HEK293T (cell line): ENCODE measurements at regions not wholly inside any gene's neighbourhood (a gene's known extent, or its start where the extent isn't known, plus 50 kb on each side); places are given as distances from the start of the nearest gene placed in this dataset.

Experiments used
- CTCF ChIA-PET: fragments of 350-600 bp; formaldehyde crosslinking; extraction: SDS; loops from one replicate; lab custom pipeline; 2021; ENCODE audit warnings: antibody characterized with exemption, inconsistent platforms; lab: Yijun Ruan, JAX
- POLR2A ChIA-PET: fragments of 350-600 bp; formaldehyde crosslinking; extraction: SDS; loops from one replicate; lab custom pipeline; 2020; ENCODE audit warnings: antibody characterized with exemption, inconsistent platforms; lab: Yijun Ruan, JAX
- DNase-seq: peaks from one replicate; pipeline ENCODE4 v3.0.0; 2012; ENCODE audit warnings: mixed read lengths; ENCODE audit errors: extremely low spot score
- ARNT ChIP-seq: fragments of 450-650 bp; IDR thresholded peaks from 2 replicates; pipeline ENCODE4 v1.6.1; 2017; ENCODE audit warnings: mild to moderate bottlenecking
- BHLHE40 ChIP-seq: fragments of 450-650 bp; IDR thresholded peaks from 2 replicates; pipeline ENCODE4 v1.6.1; 2016; ENCODE audit warnings: mild to moderate bottlenecking, moderate library complexity, borderline replicate concordance
- CTBP1 ChIP-seq: fragments of 450-650 bp; IDR thresholded peaks from 2 replicates; pipeline ENCODE4 v1.6.1; 2016; ENCODE audit warnings: borderline replicate concordance
- ELF4 ChIP-seq: fragments of 450-650 bp; IDR thresholded peaks from 2 replicates; pipeline ENCODE4 v1.6.1; 2017; ENCODE audit warnings: antibody characterized with exemption
- FOXA1 ChIP-seq: fragments of 450-650 bp; IDR thresholded peaks from 2 replicates; pipeline ENCODE4 v1.6.1; 2016; ENCODE audit warnings: mild to moderate bottlenecking
- FOXK2 ChIP-seq: fragments of 450-650 bp; IDR thresholded peaks from 2 replicates; pipeline ENCODE4 v1.6.1; 2016; ENCODE audit warnings: mild to moderate bottlenecking
- FOXM1 ChIP-seq: fragments of 450-650 bp; IDR thresholded peaks from 2 replicates; pipeline ENCODE4 v1.6.1; 2017; ENCODE audit warnings: mild to moderate bottlenecking, borderline replicate concordance
- HDGF ChIP-seq: fragments of 450-650 bp; IDR thresholded peaks from 2 replicates; pipeline ENCODE4 v1.6.1; 2017; ENCODE audit warnings: antibody characterized with exemption, borderline replicate concordance
- L3MBTL2 ChIP-seq: fragments of 450-650 bp; conservative IDR thresholded peaks from 2 replicates; pipeline ENCODE4 v1.6.1; 2016; ENCODE audit warnings: mild to moderate bottlenecking
- LEF1 ChIP-seq: fragments of 450-650 bp; IDR thresholded peaks from 2 replicates; pipeline ENCODE4 v1.6.1; 2017; ENCODE audit warnings: mild to moderate bottlenecking, borderline replicate concordance
- NFRKB ChIP-seq: fragments of 450-650 bp; IDR thresholded peaks from 2 replicates; pipeline ENCODE4 v1.6.1; 2016; ENCODE audit warnings: mild to moderate bottlenecking, moderate library complexity
- SP1 ChIP-seq: fragments of 450-650 bp; IDR thresholded peaks from 2 replicates; pipeline ENCODE4 v1.6.1; 2017
- SUZ12 ChIP-seq: fragments of 450-650 bp; IDR thresholded peaks from 2 replicates; pipeline ENCODE4 v1.6.1; 2016; ENCODE audit warnings: mild to moderate bottlenecking
- TARDBP ChIP-seq: fragments of 450-650 bp; IDR thresholded peaks from 2 replicates; pipeline ENCODE4 v1.6.1; 2016
- ZNF384 ChIP-seq: fragments of 450-650 bp; IDR thresholded peaks from 2 replicates; pipeline ENCODE4 v1.6.1; 2016
- TF ChIP-seq, protein P1 (sequence below): fragments of 450-650 bp; IDR thresholded peaks from 2 replicates; pipeline ENCODE4 v1.6.1; 2016

GRCh38 chr2:35915261-35915660 is 440.3 kb upstream of the CRIM1 start:
- TF ChIP-seq, protein P1, sequence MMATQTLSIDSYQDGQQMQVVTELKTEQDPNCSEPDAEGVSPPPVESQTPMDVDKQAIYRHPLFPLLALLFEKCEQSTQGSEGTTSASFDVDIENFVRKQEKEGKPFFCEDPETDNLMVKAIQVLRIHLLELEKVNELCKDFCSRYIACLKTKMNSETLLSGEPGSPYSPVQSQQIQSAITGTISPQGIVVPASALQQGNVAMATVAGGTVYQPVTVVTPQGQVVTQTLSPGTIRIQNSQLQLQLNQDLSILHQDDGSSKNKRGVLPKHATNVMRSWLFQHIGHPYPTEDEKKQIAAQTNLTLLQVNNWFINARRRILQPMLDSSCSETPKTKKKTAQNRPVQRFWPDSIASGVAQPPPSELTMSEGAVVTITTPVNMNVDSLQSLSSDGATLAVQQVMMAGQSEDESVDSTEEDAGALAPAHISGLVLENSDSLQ: no peak
- TF ChIP-seq LEF1 (no peak), L3MBTL2 (no peak), FOXA1 (no peak), SP1 (no peak), ARNT (no peak), NFRKB (no peak), SUZ12 (no peak), HDGF (no peak), TARDBP (no peak)
- CTCF ChIA-PET: no interaction called here
- POLR2A ChIA-PET: no interaction called here
- no peak for DNase-seq

DNA sequence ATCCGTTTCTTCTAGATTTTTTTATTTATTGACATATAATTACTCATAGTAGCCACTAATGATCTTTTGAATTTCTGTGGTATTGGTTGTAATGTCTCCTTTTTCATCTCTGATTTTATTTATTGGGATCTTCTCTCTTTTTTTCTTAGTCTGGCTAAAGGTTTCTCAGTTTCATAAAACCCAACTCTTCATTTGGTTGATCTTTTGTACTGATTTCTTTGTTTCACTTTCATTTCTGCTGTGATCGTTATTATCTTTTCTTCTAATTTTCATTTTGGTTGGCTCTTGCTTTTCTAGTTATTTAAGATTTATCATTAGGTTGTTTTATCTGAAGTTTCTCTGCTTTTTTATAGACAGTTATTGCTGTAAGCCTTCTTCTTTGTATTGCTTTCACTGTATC is 463.6 kb upstream of the CRIM1 start:
- TF ChIP-seq SP1 (no peak), ELF4 (no peak), HDGF (no peak), CTBP1 (no peak), SUZ12 (no peak), LEF1 (no peak)
- ChIA-PET POLR2A (no interaction called here), CTCF (no interaction called here)
- DNase-seq: no peak

DNA sequence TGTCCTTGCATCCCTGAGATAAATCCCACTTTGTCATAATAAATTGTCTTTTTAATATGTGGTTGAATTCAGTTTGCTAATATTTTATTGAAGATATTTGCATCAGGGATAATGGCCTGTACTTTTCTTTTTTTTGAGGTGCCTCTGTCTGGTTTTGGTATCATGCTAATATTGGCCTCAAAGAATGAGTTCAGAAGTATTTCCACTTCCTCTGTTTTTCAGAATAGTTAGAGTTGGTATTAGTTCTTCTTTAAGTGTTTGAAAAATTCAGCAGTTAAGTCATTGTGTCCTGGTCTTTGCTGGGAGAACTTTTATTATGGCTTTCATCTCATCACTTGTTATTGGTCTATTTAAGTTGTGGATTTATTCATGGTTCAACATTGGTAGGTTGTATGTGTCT is 464.1 kb upstream of the CRIM1 start:
- no peak for DNase-seq
- TF ChIP-seq SUZ12 (no peak), FOXA1 (no peak), LEF1 (no peak), BHLHE40 (no peak), FOXM1 (no peak), SP1 (no peak), L3MBTL2 (no peak), FOXK2 (no peak), HDGF (no peak), ZNF384 (no peak)
- TF ChIP-seq, protein P1: no peak
- CTCF ChIA-PET: no interaction called here
- POLR2A ChIA-PET: no interaction called here

GRCh38 chr2:35887146-35887545 is 468.4 kb upstream of the CRIM1 start:
- ChIA-PET POLR2A (no interaction called here), CTCF (no interaction called here)
- TF ChIP-seq FOXK2: no peak
- no peak for TF ChIP-seq SUZ12
- no peak for TF ChIP-seq L3MBTL2
- no peak for TF ChIP-seq FOXA1
- no peak for TF ChIP-seq HDGF
- no peak for TF ChIP-seq LEF1
- TF ChIP-seq ELF4: no peak
- TF ChIP-seq SP1: no peak
- no peak for TF ChIP-seq ARNT
- no peak for TF ChIP-seq CTBP1
- TF ChIP-seq, protein P1: no peak
- TF ChIP-seq NFRKB: no peak
- no peak for TF ChIP-seq TARDBP
- TF ChIP-seq FOXM1: no peak
- no peak for DNase-seq

- DNase-seq: no peak
- CTCF ChIA-PET: no interaction called here
- TF ChIP-seq FOXK2: no peak
- TF ChIP-seq SP1: no peak
- no peak for TF ChIP-seq HDGF
- TF ChIP-seq TARDBP: no peak
- no peak for TF ChIP-seq BHLHE40
- no peak for TF ChIP-seq ELF4
- no peak for TF ChIP-seq SUZ12
- no peak for TF ChIP-seq LEF1
- no peak for TF ChIP-seq FOXA1
- TF ChIP-seq, protein P1: no peak
- no peak for TF ChIP-seq ZNF384
- TF ChIP-seq NFRKB: no peak
- no peak for TF ChIP-seq CTBP1
- TF ChIP-seq L3MBTL2: no peak
- TF ChIP-seq FOXM1: no peak
- TF ChIP-seq ARNT: no peak
- POLR2A ChIA-PET: no interaction called here
Observed at GRCh38 chr2:35873921-35874320, 481.7 kb upstream of the CRIM1 start.

- TF ChIP-seq FOXM1: no peak
- no peak for TF ChIP-seq TARDBP
- no peak for TF ChIP-seq CTBP1
- no peak for TF ChIP-seq SP1
- TF ChIP-seq NFRKB: no peak
- peak; percentile 32 for DNase-seq
- ChIA-PET POLR2A (no interaction called here), CTCF (interaction anchor here (0.5 kb wide), 1 partner anchor 746 kb away, joined by 3 read pairs; no protein-coding TSS in a partner anchor)
Observed at GRCh38 chr2:35871672-35872071, 483.9 kb upstream of the CRIM1 start.
